GM19328 (cell line): ENCODE measurements at regions not wholly inside any gene's neighbourhood (a gene's known extent, or its start where the extent isn't known, plus 50 kb on each side); places are given as distances from the start of the nearest gene placed in this dataset.
"Not testable (repeated sequence)": the region's sequence is repeated elsewhere in the genome, so short reads cannot be mapped to it uniquely, and the experiment has no call there.

Experiments
- ATAC-seq: cut with Tn5 transposase; IDR thresholded peaks from one replicate; pipeline ENCODE4 v1.9.1; 2021; ENCODE audit warnings: mild to moderate bottlenecking, moderate library complexity; ENCODE audit not compliant: unreplicated experiment

DNA sequence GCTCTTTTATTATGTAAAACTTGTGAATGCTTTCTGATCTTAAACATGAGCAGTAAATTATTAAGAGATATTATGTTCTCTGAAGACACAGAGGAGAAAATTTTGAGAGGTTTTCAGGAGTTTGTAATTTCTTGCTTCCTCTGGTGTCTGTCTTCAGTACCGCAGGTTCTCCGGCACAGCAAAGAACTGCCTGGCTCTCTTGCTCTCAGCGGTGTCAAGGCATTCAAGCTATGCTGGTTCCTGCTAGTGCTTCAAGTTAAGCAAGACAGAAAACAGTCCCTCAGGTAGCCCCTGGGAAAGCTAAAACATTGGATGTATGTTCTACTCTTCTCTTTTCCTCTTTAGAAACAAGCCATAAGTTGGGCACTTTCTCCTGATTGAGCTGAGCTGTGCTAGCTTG lies 120.2 kb upstream of the CENPE start:
- no peak for ATAC-seq

DNA sequence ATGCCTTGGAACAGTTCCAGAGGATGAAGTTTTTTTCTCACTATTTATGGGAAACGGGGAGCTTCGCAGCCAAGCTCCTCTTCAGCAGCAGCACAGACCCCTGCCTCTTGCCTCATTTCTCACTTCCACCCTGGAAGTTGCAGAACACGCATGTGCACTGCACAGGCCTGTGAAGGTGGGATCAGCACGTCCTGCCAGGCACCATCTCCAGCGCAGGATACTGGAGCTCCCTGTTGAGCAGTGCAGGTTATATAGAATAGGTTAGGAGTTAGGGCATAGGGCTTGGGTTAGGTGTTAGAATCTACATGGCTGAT lies 110.1 kb upstream of the CENPE start:
- no peak for ATAC-seq

DNA sequence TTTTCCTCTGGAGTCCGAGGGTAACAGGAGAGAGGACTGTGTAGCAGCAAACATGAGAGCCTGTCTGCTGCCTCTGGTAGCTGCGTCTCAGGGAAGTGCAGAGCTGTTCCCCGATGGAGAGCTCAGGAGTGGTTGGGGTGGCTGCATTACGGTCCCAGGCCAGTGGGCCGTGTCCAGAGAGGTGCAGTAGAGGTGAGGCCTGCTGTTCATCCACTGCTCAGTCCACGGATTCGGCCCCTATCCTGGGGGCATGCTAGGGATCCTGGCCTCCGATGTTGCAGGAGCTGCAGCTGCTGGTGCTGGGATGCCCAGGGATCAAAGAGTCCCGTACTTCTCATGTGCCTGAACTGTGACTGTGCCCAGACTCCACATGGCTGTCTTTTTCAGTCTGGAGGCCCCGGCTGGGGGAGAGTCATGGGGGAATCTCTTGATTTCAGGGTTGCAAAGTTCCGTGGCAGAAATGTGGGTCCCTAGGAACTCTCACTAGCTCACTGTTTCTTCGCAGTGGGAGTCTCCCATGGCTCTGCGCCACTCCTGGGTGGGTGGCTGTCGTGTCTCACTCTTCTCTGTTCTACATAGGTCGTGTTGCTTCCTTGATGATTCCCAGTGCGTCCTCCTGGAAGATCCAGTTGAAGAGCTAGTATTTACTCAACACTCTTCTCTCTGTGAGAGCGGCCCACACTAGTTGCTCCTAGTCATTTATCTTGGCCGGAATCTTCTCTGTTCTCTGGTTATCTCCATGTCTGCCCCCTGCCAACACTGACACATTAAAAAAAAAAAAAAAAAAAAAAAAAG lies 109.5 kb upstream of the CENPE start:
- no peak for ATAC-seq

DNA sequence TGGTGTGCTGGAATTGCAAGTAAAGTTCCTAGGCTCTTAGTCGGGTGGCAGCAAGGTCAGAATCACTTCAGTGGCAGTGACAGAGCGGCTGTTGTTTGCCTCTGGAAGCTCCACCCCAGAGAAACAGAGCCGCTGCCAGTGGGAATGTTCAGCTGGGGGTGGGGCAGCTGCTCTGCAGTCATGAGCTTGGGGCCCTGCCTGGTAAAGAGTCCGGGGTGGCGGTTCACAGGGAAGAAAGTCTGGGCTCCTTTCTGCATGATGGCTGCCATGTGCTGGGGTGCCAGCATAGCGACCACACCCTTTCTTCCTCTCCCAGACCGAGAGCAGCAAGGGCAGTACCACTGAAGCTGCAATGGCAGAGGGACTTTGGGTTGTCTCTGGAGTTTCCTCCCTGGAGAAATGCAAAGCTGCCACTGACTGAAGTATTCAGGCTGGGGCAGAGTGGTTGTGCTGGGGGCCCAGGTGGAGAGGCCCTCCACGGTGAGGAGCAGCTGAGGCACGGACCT lies 108.8 kb upstream of the CENPE start:
- ATAC-seq = no peak

DNA sequence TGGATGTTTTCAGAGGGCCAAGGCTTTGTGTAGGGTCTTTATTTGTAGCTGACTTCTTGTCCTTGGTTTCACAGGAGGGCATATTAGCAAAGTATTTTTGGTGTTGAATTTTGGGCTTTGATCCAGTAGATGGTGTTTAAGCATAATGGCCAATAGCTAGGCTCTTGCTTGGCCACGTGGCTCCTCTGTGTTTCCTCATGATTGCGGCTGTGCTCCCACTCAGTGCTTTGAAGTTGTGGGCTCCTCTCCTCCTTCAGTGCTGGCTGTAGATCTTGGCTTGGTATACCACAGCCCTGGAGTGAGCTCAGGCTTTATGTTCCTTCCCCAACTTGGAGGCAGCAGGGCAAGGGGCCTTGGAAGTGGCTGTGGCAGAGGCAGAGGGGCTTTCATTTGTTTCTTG lies 107.2 kb upstream of the CENPE start:
- ATAC-seq = no peak

DNA sequence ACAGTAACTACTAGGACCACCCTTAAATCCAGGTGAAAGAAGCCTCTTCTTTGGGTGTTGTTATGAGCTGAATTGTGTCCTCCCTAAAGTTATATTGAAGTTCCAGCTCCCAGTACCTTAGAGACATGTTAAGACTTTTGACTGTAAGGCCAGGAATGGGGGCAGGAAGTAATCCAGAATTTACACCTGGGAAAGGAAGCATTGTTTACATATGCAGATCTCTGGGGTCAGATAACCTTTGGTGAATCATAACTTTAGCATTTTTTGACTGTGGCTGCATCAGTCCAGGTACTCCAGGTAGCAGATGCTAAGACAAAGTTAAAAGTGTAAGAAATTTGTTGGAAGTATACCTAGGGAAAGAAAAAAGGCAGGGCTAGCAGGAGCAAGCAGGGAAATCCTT lies 104.9 kb upstream of the CENPE start:
- no peak for ATAC-seq

DNA sequence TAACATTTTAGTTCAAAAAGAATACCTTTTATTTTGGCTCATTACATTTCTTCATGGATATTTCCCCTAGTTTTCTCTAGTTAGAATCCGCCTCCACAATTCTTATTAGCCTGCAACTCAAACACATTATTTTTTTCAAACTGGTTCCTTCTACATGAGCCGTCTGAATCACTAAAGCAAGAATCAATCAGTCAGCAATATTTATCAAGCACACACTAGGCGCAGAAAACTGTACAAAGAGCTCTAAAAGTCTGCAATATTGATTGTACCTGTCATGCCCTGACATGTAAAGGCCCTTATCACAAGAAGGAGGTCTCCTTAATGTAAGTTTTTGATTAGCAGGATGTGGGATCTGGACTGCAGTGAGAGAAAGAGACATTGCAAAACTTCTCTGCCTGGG lies 94.8 kb upstream of the CENPE start:
- no peak for ATAC-seq

DNA sequence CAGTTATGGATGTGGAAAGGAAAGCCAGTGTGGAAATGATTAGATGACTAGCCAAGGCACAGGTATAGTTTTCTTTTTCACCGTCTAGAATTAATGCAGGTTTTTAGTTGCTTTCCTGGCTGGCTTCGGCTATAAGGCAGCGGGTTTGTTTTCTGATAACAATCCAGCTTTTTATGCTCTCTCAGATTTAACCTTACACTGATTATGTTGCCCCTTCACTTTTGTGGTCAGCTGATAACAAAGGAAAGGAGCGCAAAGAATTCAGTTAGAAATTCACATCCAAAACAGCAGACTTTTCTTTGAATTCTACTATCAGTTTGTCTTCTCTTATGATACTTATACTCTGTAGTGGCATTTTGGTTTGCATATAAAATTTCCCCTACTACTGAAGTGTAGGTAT lies 94.2 kb upstream of the CENPE start:
- ATAC-seq = no peak

DNA sequence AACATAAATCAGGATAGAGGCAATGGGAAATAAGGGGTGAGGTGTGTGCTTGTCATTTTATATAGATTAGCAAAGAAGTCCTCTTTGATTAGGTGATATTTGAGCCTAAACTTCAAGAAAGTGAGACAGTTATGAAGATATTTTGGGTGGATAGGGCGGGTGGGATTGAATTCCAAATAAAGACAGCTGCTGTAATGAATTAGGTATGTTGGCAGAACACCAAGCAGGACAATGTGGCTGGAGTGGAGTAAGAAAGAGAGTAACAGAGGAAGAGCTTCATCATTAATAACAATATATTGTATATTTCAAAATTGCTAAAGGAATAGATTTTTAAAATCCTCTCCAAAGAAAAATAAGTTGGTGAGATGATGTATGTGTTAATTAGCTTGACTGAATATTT lies 91.0 kb upstream of the CENPE start:
- no peak for ATAC-seq

DNA sequence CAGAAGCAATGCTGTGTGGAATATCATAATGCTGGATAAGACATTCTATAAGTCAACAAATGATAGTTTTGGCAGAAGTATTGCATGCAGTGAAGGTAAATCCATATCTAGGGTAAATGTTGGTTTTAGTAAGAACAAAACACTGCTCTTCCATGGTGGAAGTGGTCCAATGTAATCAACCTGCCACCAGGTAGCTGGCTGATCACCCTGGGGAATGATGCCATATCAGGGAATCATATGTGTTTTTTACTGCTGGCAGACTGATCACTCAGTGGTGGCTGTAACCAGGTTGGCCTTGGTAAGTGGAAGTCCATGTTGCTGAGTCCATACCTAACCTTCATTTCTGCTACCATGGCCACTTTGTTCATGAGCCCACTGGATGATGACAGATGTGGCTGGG lies 74.0 kb upstream of the CENPE start:
- ATAC-seq = no peak

DNA sequence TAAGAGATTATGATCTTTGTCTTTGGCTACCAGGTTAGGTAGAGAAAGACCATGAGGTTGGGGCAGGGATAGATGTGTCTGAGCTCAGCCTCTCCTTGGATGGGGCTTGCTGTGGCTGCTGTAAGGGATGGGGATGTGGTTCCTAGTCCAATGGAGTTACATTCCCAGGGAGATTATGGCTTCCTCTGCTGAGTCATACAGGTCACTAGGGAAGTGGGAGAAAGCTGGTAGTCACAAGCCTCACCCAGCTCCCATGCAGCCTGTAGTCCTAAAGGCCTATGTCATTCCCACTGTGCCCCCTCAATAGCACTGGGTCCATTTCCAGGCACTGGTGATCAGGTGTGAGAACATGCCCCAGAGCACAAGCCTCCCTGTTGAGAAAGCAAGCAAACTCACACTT lies 70.6 kb upstream of the CENPE start:
- ATAC-seq = no peak

DNA sequence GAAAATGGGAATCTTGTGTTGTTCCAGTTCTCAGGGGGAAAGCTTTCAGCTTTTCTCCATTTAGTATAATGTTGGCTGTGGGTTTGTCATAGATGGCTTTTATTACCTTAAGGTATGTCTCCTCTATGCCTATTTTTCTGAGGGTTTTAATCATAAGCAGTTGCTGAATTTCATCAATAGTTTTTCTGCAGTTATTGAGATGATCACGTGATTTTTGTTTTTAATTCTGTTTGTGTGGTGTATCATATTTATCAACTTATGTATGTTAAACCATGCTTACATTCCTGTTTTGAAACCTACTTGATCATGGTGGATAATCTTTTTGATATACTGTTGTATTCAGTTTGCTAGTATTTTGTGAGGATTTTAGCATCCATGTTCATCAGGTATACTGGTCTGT lies 66.8 kb upstream of the CENPE start:
- no peak for ATAC-seq

DNA sequence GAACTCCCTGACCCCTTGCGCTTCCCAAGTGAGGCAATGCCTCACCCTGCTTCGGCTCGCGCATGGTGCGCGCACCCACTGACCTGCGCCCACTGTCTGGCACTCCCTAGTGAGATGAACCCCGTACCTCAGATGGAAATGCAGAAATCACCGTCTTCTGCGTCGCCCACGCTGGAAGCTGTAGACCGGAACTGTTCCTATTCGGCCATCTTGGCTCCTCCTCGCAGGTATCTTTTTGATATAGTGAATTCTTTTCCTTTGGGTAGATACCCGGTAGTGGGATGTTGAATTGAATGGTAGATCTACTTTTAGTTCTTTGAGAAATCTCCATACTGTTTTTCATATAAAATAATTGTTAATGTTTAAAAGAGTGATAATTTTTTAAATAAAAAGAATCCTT lies 57.9 kb upstream of the CENPE start:
- not testable (repeated sequence) for ATAC-seq
